Lower leg skin (tissue), 4 donors: ENCODE measurements at regions not wholly inside any gene's neighbourhood (a gene's known extent, or its start where the extent isn't known, plus 50 kb on each side); places are given as distances from the start of the nearest gene placed in this dataset.
"Not testable (repeated sequence)": the region's sequence is repeated elsewhere in the genome, so short reads cannot be mapped to it uniquely, and the experiment has no call there.

Source experiments
- DNase-seq, 2 donors: peaks; one replicate each; pipeline ENCODE4 v3.0.0-alpha.2; 2019; ENCODE audit warnings: low spot score in 2 of 2
- H3K4me3 ChIP-seq: fragments of 200-600 bp; sonication (generic); 2 replicates; pipeline ENCODE4 v1.5.1; 2017; ENCODE audit warnings: mild to moderate bottlenecking, low read depth; ENCODE audit not compliant: poor library complexity, severe bottlenecking
- CTCF ChIP-seq, 3 donors: fragments of 450-650 bp; IDR thresholded peaks; one replicate each; pipeline ENCODE4 v1.5.1; 2016; ENCODE audit warnings: antibody characterized with exemption in 3 of 3, mild to moderate bottlenecking in 3 of 3, moderate library complexity in 2 of 3
- POLR2A ChIP-seq, 2 donors: fragments of 450-650 bp; IDR thresholded peaks; one replicate each; pipeline ENCODE4 v1.6.1; 2016 to 2017; ENCODE audit warnings: antibody characterized with exemption in 2 of 2, mild to moderate bottlenecking in 1 of 2, moderate library complexity in 1 of 2
- WGBS, 2 donors: methylation state at CpG; one replicate each; pipeline ENCODE4 v1.1.5; 2018; 5-methylcytosine and 5-hydroxymethylcytosine counted together
- intact Hi-C: fragments of 100-400 bp; cut with DNase I; formaldehyde crosslinking; loops from one replicate; pipeline ENCODE4 v1.15.0; 2023; ENCODE audit warnings: low total_unique reads

DNA sequence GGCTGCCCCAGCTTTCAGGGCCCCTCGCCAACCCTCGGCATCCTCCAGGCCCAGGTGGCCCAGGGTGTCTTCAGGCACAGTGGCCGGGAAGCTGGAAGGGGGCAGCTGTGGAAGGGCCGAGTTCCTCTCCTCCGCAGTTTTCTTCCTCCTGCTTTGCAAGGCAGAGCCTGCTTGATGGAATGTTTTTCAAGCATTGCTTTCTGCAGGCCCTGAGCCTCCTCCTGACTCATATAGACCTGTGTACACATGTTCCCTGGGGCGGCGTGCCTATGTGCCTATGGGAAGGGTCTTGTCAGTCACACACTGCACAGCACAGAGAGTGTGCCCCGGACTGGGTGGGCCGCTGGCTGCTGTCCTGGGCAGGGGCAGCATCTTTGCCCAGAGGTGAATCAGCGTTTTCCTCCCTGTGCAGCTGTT, 107.5 kb downstream of the ERMARD start:
- peak; percentile 12 to 80 for DNase-seq
- TF ChIP-seq POLR2A (IDR thresholded peaks at IDR 0.05) (no peak), CTCF (IDR thresholded peaks at IDR 0.05) (no peak)
- H3K4me3 ChIP-seq, result no peak overlapping the region
- 66% methylated on average over 10 of the region's 10 CpGs for WGBS, 2 donors
- intact Hi-C loops, result no loop called here

GRCh38 chr6:169858293-169858934, 107.0 kb downstream of the ERMARD start:
- DNase-seq, result peak; percentile 11 to 82
- intact Hi-C loops, result no loop called here
- 82 to 92% methylated on average over 17 of the region's 17 CpGs for WGBS, 2 donors
- TF ChIP-seq CTCF (IDR thresholded peaks at IDR 0.05) (no peak), POLR2A (IDR thresholded peaks at IDR 0.05) (no peak)
- H3K4me3 ChIP-seq, result no peak overlapping the region

DNA sequence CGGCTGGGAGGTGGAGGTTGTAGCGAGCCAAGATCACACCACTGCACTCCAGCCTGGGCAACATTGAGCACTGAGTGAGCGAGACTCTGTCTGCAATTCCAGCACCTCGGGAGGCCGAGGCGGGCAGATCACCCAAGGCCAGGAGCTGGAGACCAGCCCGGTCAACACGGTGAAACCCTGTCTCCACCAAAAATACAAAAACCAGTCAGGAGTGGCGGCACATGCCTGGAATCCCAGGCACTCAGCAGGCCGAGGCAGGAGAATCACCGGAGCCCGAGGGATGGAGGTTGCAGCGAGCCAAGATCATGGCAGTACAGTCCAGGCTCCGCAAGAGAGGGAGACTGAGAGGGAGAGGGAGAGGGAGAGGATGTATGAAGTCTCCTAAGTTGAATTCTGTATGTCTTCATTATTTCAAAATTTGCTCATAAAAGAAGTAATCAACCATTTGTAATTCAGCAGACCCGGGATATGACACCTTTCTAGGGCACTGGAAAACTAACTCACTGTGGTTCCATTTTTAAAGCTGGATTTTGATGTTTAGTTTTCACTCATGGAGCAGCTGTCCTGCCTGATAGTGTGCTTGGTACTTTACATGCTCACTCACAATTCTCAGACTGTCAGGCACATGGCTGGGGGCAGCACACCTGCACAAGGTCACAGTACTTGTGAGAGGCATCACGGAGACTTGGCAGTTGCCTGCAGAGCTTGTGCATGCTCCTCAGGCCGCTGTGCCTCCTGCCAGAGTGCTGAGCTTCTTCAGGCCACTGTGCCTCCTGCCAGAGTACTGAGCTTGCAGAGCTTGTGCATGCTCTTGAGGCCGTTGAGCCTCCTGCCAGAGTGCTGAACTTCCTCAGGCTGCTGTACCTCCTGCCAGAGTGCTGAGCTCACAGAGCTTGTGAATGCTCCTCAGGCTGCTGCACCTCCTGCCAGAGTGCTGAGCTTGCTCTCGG, 106.2 kb downstream of the ERMARD start:
- DNase-seq, result peak in 1 of 2 donors; percentile 72

GRCh38 chr6:169856442-169857342, 105.3 kb downstream of the ERMARD start:
- WGBS, 2 donors, result 92 to 96% methylated on average over 40 to 42 of the region's 49 CpGs

More for the DNA sequence above, 106.2 kb downstream of the ERMARD start:
- no peak overlapping the region for H3K4me3 ChIP-seq
- WGBS, 2 donors, result 87 to 91% methylated on average over 18 to 19 of the region's 19 CpGs
- no peak for TF ChIP-seq POLR2A (IDR thresholded peaks at IDR 0.05)
- no peak for TF ChIP-seq CTCF (IDR thresholded peaks at IDR 0.05)
- intact Hi-C loops, result no loop called here

GRCh38 chr6:169854813-169855212, 103.4 kb downstream of the ERMARD start:
- H3K4me3 ChIP-seq, result no peak overlapping the region
- WGBS, 2 donors, result 97 to 99% methylated on average over 4 of the region's 4 CpGs
- no peak for DNase-seq
- no peak for TF ChIP-seq CTCF (IDR thresholded peaks at IDR 0.05)
- TF ChIP-seq POLR2A (IDR thresholded peaks at IDR 0.05), result no peak
- intact Hi-C loops, result no loop called here

More at GRCh38 chr6:169856442-169857342, 105.3 kb downstream of the ERMARD start:
- peak in 1 of 2 donors; percentile 79 for DNase-seq
- H3K4me3 ChIP-seq, intact Hi-C loops: not testable (repeated sequence)
